WTC11 (cell line): ENCODE measurements at regions not wholly inside any gene's neighbourhood (a gene's known extent, or its start where the extent isn't known, plus 50 kb on each side); places are given as distances from the start of the nearest gene placed in this dataset.

Experiments
- ATAC-seq: fragments of 200-7000 bp; cut with Tn5 transposase; 2 replicates; pipeline ENCODE4 v1.10.0; 2021; ENCODE audit warnings: mild to moderate bottlenecking, moderate library complexity
- CTCF ChIA-PET: fragments of 300-600 bp; sonication (Branson Sonifier 250); formaldehyde crosslinking; loops from one replicate; lab custom pipeline; 2021; ENCODE audit warnings: antibody characterized with exemption; lab: Charles Lee
- POLR2A ChIA-PET: fragments of 350-600 bp; sonication (Branson Sonifier 250); formaldehyde crosslinking; loops from one replicate; lab custom pipeline; 2021; ENCODE audit warnings: antibody characterized with exemption; lab: Charles Lee
- DNase-seq: peaks from one replicate; pipeline ENCODE4 v3.0.0; 2021; ENCODE audit warnings: low spot score
- H3K27ac Mint-ChIP-seq: 2 replicates; pipeline ENCODE4 v1.8.0; 2021; ENCODE audit warnings: mixed read lengths
- H3K27me3 Mint-ChIP-seq: 2 replicates; pipeline ENCODE4 v1.8.0; 2021; ENCODE audit warnings: low read depth, mild to moderate bottlenecking, moderate library complexity, mixed read lengths
- H3K36me3 Mint-ChIP-seq: 2 replicates; pipeline ENCODE4 v1.8.0; 2021; ENCODE audit warnings: mixed read lengths
- H3K4me1 Mint-ChIP-seq: 2 replicates; pipeline ENCODE4 v1.8.0; 2022; ENCODE audit warnings: mixed read lengths
- H3K4me3 Mint-ChIP-seq: 2 replicates; pipeline ENCODE4 v1.8.0; 2021; ENCODE audit warnings: mild to moderate bottlenecking, moderate library complexity, mixed read lengths
- H3K9me3 Mint-ChIP-seq: 2 replicates; pipeline ENCODE4 v1.8.0; 2021; ENCODE audit warnings: mixed read lengths
- ATF3 ChIP-seq: sonication (generic); formaldehyde crosslinking; conservative IDR thresholded peaks from 2 replicates; pipeline ENCODE4 v1.8.1; 2022; ENCODE audit warnings: mild to moderate bottlenecking, missing genetic modification reagents
- E2F5 ChIP-seq: sonication (generic); formaldehyde crosslinking; IDR thresholded peaks from 2 replicates; pipeline ENCODE4 v1.8.1; 2022; ENCODE audit warnings: mild to moderate bottlenecking, moderate library complexity, missing genetic modification reagents
- ETV6 ChIP-seq: sonication (generic); formaldehyde crosslinking; IDR thresholded peaks from 2 replicates; pipeline ENCODE4 v1.8.1; 2022; ENCODE audit warnings: mild to moderate bottlenecking, missing genetic modification reagents
- FOXK1 ChIP-seq: sonication (generic); formaldehyde crosslinking; IDR thresholded peaks from 2 replicates; pipeline ENCODE4 v1.8.0; 2022; ENCODE audit warnings: mild to moderate bottlenecking, moderate library complexity, missing genetic modification reagents
- GRHL2 ChIP-seq: fragments of 250-450 bp; sonication (Bioruptor Pico); IDR thresholded peaks from 2 replicates; pipeline ENCODE4 v1.8.0; 2022; ENCODE audit warnings: mild to moderate bottlenecking, moderate library complexity; ENCODE audit not compliant: insufficient replicate concordance, severe bottlenecking
- KAT7 ChIP-seq: sonication (generic); formaldehyde crosslinking; IDR thresholded peaks from 2 replicates; pipeline ENCODE4 v1.8.1; 2023; ENCODE audit warnings: missing genetic modification reagents, mild to moderate bottlenecking, borderline replicate concordance
- MXD4 ChIP-seq: fragments of 250-450 bp; sonication (Bioruptor Pico); IDR thresholded peaks from 2 replicates; pipeline ENCODE4 v1.8.0; 2021; ENCODE audit warnings: mild to moderate bottlenecking, moderate library complexity, borderline replicate concordance
- NFE2L1 ChIP-seq: sonication (generic); formaldehyde crosslinking; IDR thresholded peaks from 2 replicates; pipeline ENCODE4 v1.8.1; 2023; ENCODE audit warnings: missing genetic modification reagents
- NR2C2 ChIP-seq: sonication (generic); formaldehyde crosslinking; IDR thresholded peaks from 2 replicates; pipeline ENCODE4 v1.8.0; 2022; ENCODE audit warnings: mild to moderate bottlenecking, missing genetic modification reagents
- RELA ChIP-seq: sonication (generic); formaldehyde crosslinking; IDR thresholded peaks from 2 replicates; pipeline ENCODE4 v1.8.1; 2022; ENCODE audit warnings: missing genetic modification reagents, mild to moderate bottlenecking, borderline replicate concordance
- TEAD1 ChIP-seq: sonication (generic); formaldehyde crosslinking; IDR thresholded peaks from 2 replicates; pipeline ENCODE4 v1.8.0; 2022; ENCODE audit warnings: mild to moderate bottlenecking, missing genetic modification reagents
- TEAD4 ChIP-seq: sonication (generic); formaldehyde crosslinking; IDR thresholded peaks from 2 replicates; pipeline ENCODE4 v1.8.0; 2022; ENCODE audit warnings: mild to moderate bottlenecking, missing genetic modification reagents
- TP53 ChIP-seq: sonication (generic); formaldehyde crosslinking; IDR thresholded peaks from 2 replicates; pipeline ENCODE4 v1.8.1; 2023; ENCODE audit warnings: mild to moderate bottlenecking, missing genetic modification reagents
- ZNF416 ChIP-seq: fragments of 250-450 bp; sonication (Bioruptor Pico); IDR thresholded peaks from 2 replicates; pipeline ENCODE4 v1.9.0; 2021; ENCODE audit warnings: mild to moderate bottlenecking, inconsistent platforms
- TF ChIP-seq, protein P1 (sequence below): sonication (generic); formaldehyde crosslinking; IDR thresholded peaks from 2 replicates; pipeline ENCODE4 v1.8.0; 2023; ENCODE audit warnings: mild to moderate bottlenecking, missing genetic modification reagents
- TF ChIP-seq, protein P2 (sequence below): fragments of 250-450 bp; sonication (Bioruptor Pico); IDR thresholded peaks from 2 replicates; pipeline ENCODE4 v2.1.2; 2022; ENCODE audit warnings: mild to moderate bottlenecking, moderate library complexity
- TF ChIP-seq, protein P3 (sequence below): sonication (generic); formaldehyde crosslinking; IDR thresholded peaks from 2 replicates; pipeline ENCODE4 v1.8.1; 2022; ENCODE audit warnings: mild to moderate bottlenecking, missing genetic modification reagents, moderate library complexity, borderline replicate concordance
- TF ChIP-seq, protein P4 (sequence below): fragments of 250-450 bp; sonication (Bioruptor Pico); conservative IDR thresholded peaks from 2 replicates; pipeline ENCODE4 v1.9.0; 2021; ENCODE audit warnings: mild to moderate bottlenecking
- TF ChIP-seq, protein P5 (sequence below): fragments of 250-450 bp; sonication (Bioruptor Pico); IDR thresholded peaks from 2 replicates; pipeline ENCODE4 v1.9.0; 2021; ENCODE audit warnings: moderate library complexity, mild to moderate bottlenecking, inconsistent platforms, borderline replicate concordance
- TF ChIP-seq, protein P6 (sequence below): sonication (generic); formaldehyde crosslinking; conservative IDR thresholded peaks from 2 replicates; pipeline ENCODE4 v1.8.1; 2023; ENCODE audit warnings: mild to moderate bottlenecking, low read depth, missing genetic modification reagents, moderate library complexity

GRCh38 chr20:24070679-24071078 is 82.1 kb upstream of the GGTLC1 start:
- Mint-ChIP-seq H3K27me3 (no peaks in the 10 kb centered on the region), H3K27ac (no peak overlapping the region), H3K4me1 (peaks cover 15% of the 10 kb centered on the region), H3K9me3 (0 out of 2 replicates have a peak, but pooled peaks cover 5% of the 10 kb centered on the region), H3K4me3 (no peak overlapping the region), H3K36me3 (no peaks in the 10 kb centered on the region)
- TF ChIP-seq ATF3 (CRISPR knock-in tag): no peak
- no peak for TF ChIP-seq MXD4 (CRISPR knock-in tag)
- TF ChIP-seq ETV6 (CRISPR knock-in tag): no peak
- no peak for TF ChIP-seq NFE2L1 (CRISPR knock-in tag)
- TF ChIP-seq, protein P1, sequence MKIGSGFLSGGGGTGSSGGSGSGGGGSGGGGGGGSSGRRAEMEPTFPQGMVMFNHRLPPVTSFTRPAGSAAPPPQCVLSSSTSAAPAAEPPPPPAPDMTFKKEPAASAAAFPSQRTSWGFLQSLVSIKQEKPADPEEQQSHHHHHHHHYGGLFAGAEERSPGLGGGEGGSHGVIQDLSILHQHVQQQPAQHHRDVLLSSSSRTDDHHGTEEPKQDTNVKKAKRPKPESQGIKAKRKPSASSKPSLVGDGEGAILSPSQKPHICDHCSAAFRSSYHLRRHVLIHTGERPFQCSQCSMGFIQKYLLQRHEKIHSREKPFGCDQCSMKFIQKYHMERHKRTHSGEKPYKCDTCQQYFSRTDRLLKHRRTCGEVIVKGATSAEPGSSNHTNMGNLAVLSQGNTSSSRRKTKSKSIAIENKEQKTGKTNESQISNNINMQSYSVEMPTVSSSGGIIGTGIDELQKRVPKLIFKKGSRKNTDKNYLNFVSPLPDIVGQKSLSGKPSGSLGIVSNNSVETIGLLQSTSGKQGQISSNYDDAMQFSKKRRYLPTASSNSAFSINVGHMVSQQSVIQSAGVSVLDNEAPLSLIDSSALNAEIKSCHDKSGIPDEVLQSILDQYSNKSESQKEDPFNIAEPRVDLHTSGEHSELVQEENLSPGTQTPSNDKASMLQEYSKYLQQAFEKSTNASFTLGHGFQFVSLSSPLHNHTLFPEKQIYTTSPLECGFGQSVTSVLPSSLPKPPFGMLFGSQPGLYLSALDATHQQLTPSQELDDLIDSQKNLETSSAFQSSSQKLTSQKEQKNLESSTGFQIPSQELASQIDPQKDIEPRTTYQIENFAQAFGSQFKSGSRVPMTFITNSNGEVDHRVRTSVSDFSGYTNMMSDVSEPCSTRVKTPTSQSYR (CRISPR knock-in tag): no peak
- TF ChIP-seq, protein P2, sequence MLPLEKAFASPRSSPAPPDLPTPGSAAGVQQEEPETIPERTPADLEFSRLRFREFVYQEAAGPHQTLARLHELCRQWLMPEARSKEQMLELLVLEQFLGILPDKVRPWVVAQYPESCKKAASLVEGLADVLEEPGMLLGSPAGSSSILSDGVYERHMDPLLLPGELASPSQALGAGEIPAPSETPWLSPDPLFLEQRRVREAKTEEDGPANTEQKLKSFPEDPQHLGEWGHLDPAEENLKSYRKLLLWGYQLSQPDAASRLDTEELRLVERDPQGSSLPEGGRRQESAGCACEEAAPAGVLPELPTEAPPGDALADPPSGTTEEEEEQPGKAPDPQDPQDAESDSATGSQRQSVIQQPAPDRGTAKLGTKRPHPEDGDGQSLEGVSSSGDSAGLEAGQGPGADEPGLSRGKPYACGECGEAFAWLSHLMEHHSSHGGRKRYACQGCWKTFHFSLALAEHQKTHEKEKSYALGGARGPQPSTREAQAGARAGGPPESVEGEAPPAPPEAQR (CRISPR knock-in tag): no peak
- no peak for TF ChIP-seq KAT7 (CRISPR knock-in tag)
- TF ChIP-seq FOXK1 (CRISPR knock-in tag): no peak
- TF ChIP-seq, protein P3, sequence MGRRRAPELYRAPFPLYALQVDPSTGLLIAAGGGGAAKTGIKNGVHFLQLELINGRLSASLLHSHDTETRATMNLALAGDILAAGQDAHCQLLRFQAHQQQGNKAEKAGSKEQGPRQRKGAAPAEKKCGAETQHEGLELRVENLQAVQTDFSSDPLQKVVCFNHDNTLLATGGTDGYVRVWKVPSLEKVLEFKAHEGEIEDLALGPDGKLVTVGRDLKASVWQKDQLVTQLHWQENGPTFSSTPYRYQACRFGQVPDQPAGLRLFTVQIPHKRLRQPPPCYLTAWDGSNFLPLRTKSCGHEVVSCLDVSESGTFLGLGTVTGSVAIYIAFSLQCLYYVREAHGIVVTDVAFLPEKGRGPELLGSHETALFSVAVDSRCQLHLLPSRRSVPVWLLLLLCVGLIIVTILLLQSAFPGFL (CRISPR knock-in tag): no peak
- no peak for TF ChIP-seq TEAD4 (CRISPR knock-in tag)
- CTCF ChIA-PET: no interaction called here
- ATAC-seq (no peak), DNase-seq (no peak)
- POLR2A ChIA-PET: no interaction called here

DNA sequence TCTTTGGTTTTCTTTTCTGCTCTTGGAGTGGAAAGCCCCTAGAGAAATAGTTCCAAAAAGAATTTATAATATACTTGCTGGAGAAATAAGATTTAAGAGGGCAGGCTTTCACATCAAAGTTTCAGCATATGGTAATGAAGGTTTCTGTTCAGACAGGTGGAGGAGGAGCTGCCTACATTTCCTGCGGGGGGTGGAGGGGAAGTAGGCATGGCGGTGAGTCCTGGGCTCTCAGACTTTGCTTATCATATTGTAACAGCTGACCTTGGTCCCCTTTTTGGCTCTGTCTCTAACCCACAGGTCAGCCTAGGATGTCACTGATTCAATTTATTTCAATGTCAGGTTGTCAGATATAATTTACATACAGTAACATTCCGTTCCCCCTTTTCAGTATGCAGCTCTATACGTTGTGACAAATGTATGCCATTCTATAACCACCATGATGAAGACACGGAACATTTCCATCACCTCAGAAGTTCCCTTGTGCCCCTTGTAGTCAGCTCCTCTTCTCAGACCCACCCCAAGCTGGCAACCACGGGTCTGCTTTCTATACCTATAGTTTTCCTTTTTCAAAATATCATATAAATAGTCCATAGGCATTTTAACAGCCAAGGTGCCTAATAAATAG is 77.6 kb upstream of the GGTLC1 start:
- CTCF ChIA-PET: interaction anchor here (1.2 kb wide), 1 partner anchor 128 kb away, joined by 3 read pairs; no protein-coding TSS in a partner anchor
- no peak for ATAC-seq
- no peak for DNase-seq
- TF ChIP-seq RELA (CRISPR knock-in tag) (no peak), GRHL2 (CRISPR knock-in tag) (no peak), TEAD1 (CRISPR knock-in tag) (no peak), NR2C2 (CRISPR knock-in tag) (no peak), TP53 (CRISPR knock-in tag) (no peak), ETV6 (CRISPR knock-in tag) (no peak), E2F5 (no peak), ZNF416 (CRISPR knock-in tag) (no peak)
- TF ChIP-seq, protein P4, sequence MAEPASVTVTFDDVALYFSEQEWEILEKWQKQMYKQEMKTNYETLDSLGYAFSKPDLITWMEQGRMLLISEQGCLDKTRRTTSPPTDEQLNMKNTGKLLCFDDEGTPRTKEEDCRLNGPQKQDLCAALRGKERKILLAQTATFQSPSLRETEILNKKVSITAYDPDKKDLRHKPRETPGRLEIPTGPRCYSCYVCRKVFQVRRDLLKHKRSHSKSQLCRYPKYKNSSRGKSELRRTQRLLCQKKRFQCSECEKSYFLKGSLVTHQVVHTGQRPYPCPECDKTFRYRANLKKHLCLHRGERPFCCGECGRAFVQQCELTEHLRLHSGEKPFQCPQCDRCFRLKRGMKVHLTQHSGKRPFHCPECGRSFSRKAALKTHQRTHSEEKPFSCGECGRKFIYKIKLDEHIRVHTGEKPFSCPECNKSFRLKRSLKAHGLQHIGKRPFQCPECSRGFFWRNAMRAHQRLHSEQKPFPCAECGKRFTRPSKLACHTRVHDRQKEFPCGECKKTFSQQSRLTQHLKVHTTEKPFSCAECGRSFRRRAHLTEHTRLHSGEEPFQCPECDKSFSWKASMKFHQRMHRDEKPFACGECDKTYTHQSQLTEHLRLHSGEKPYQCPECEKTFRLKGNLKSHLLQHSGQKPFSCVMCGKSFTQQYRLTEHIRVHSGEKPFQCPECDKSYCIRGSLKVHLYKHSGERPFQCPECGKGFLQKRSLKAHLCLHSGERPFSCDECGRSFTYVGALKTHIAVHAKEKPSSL: no peak
- TF ChIP-seq, protein P5, sequence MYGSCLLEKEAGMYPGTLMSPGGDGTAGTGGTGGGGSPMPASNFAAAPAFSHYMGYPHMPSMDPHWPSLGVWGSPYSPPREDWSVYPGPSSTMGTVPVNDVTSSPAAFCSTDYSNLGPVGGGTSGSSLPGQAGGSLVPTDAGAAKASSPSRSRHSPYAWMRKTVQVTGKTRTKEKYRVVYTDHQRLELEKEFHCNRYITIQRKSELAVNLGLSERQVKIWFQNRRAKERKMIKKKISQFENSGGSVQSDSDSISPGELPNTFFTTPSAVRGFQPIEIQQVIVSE: no peak
- TF ChIP-seq, protein P3 (CRISPR knock-in tag): no peak
- TF ChIP-seq, protein P6, sequence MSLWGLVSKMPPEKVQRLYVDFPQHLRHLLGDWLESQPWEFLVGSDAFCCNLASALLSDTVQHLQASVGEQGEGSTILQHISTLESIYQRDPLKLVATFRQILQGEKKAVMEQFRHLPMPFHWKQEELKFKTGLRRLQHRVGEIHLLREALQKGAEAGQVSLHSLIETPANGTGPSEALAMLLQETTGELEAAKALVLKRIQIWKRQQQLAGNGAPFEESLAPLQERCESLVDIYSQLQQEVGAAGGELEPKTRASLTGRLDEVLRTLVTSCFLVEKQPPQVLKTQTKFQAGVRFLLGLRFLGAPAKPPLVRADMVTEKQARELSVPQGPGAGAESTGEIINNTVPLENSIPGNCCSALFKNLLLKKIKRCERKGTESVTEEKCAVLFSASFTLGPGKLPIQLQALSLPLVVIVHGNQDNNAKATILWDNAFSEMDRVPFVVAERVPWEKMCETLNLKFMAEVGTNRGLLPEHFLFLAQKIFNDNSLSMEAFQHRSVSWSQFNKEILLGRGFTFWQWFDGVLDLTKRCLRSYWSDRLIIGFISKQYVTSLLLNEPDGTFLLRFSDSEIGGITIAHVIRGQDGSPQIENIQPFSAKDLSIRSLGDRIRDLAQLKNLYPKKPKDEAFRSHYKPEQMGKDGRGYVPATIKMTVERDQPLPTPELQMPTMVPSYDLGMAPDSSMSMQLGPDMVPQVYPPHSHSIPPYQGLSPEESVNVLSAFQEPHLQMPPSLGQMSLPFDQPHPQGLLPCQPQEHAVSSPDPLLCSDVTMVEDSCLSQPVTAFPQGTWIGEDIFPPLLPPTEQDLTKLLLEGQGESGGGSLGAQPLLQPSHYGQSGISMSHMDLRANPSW: no peak

More for the DNA sequence above, 77.6 kb upstream of the GGTLC1 start:
- Mint-ChIP-seq H3K4me1 (peaks cover 10% of the 10 kb centered on the region), H3K27me3 (no peaks in the 10 kb centered on the region), H3K36me3 (no peaks in the 10 kb centered on the region), H3K27ac (no peak overlapping the region), H3K4me3 (no peak overlapping the region), H3K9me3 (0 out of 2 replicates have a peak, but pooled peaks cover 5% of the 10 kb centered on the region)
- POLR2A ChIA-PET: no interaction called here
